ENCODE measurements at regions not wholly inside any gene's neighbourhood (a gene's known extent, or its start where the extent isn't known, plus 50 kb on each side); places are given as distances from the start of the nearest gene placed in this dataset.
"Not testable (repeated sequence)": the region's sequence is repeated elsewhere in the genome, so short reads cannot be mapped to it uniquely, and the experiment has no call there.

DNA sequence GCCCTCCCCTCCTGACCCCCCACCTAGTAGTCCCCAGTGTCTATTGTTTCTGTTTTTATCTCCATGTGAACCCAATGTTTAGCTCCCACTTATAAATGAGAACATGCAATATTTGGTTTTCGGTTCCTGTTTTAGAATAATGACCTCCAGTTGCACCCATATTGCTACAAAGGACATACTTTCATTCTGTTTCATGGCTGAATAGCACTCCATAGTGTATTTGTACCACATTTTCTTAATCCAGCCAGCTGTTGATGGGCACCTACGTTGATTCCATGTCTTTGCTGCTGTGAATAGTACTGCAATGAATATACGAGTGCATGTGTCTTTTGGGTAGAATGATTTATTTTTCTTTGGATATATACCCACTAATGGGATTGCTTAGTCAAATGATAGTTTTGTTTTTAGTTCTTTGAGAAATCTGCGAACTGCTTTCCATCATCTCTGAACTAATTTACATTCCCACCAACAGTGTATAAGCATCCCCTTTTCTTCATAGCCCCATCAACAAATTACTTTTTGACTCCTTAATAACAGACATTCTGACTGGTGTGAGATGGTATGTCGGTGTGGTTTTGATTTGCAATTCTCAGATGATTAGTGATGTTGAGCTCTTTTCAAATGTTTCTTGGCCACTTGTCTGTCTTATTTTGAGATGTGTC is 128.4 kb upstream of the PHYHIPL start:
- DNase-seq = no peak

- DNase-seq = not testable (repeated sequence)
Observed at GRCh38 chr10:59053502-59053901, 122.9 kb upstream of the PHYHIPL start.

GRCh38 chr10:59055045-59055444 is 121.4 kb upstream of the PHYHIPL start:
- no peak for DNase-seq

- no peak for DNase-seq
Observed at GRCh38 chr10:59057345-59057744, 119.1 kb upstream of the PHYHIPL start.

GRCh38 chr10:59060852-59061251 is 115.6 kb upstream of the PHYHIPL start:
- no peak for DNase-seq

GRCh38 chr10:59063491-59063890 is 113.0 kb upstream of the PHYHIPL start:
- DNase-seq = no peak

GRCh38 chr10:59064080-59064692 is 112.3 kb upstream of the PHYHIPL start:
- DNase-seq = no peak

DNA sequence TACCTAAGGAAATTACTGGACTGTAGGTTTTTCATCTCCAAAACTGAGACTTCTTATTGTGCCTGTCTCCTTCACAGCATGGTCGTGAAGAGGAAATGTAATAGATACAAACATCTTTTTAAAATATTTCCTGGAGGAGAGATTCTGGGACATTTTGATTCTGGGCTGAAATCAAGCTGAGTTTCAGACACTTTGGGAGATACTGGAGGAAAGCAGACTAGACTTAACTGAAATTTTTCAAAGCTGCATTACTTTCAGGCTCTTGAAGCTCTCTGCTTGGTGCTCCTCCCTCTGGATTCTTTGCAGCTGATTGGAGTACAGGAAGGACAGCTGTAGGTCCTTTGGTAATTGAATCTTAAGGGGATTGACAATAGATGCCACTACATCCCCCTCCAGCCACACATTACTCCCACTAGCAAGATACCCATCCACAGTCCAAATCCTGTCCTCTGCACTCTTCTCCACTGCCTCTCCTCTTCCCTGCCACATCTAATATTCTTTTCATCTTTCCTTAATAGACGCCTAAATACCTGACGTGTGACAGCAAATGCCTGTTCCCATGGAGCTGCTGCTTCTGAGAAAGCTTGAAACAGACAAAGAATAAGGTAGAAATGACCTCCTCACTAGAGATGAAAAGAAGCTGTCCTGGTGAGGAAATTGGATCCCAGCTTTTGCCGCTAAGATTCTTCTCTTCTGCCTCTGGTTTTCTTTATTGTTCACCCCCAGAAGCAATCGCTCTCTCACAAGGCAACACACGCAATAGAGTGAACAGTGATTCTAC is 111.5 kb upstream of the PHYHIPL start:
- DNase-seq = no peak

DNA sequence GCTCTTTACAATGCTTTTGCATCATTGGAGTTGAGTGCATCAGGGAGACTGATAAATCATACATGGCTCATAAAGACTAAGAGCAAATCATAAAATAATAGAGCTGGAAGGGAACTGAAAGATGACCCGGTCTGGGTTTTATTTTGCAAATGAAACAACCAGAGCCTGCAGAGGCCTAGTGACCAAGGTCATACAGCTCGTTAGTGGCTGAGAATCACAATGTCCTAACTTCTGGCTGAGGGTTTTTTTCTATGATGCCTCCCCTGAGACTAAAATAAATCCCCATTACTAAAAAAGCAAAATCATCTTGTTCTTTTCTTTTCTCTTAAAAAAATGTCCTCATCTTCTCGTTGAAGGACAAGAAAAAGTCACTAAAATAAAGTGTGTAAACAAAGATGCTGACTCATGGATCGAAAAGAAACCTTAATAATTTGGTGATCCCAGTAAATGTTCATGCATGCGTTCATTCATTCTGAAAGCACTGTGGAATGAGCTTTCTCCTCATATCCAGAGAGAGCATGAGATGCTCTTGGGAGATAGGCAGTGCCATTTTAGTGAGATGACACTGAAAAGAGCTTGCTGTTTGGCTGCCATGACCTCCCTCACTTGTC is 107.8 kb upstream of the PHYHIPL start:
- no peak for DNase-seq

DNA sequence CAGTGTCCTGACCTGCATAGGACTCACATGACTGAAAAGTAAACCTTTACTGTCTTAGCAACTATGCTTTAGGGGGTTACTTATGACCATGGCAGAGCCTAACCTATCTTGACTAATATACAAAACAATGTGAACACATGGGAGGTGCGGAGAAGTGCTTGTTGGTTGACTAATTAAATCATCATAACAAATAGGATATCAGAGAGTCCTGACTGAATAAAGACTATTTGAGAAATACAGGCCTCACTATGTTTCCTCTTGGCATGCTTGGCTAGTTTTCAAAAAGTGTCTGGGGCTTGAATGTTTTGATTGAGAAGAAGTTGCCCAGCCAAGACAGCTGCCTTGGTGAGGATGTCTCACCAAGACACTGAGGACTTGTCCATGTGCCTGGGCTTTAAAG is 104.4 kb upstream of the PHYHIPL start:
- DNase-seq = no peak

- DNase-seq = no peak
Observed at GRCh38 chr10:59073456-59074053, 102.9 kb upstream of the PHYHIPL start.

GRCh38 chr10:59075576-59075975 is 100.9 kb upstream of the PHYHIPL start:
- no peak for DNase-seq

GRCh38 chr10:59077855-59078254 is 98.6 kb upstream of the PHYHIPL start:
- no peak for DNase-seq

- DNase-seq = no peak
Observed at GRCh38 chr10:59078978-59079377, 97.5 kb upstream of the PHYHIPL start.

DNA sequence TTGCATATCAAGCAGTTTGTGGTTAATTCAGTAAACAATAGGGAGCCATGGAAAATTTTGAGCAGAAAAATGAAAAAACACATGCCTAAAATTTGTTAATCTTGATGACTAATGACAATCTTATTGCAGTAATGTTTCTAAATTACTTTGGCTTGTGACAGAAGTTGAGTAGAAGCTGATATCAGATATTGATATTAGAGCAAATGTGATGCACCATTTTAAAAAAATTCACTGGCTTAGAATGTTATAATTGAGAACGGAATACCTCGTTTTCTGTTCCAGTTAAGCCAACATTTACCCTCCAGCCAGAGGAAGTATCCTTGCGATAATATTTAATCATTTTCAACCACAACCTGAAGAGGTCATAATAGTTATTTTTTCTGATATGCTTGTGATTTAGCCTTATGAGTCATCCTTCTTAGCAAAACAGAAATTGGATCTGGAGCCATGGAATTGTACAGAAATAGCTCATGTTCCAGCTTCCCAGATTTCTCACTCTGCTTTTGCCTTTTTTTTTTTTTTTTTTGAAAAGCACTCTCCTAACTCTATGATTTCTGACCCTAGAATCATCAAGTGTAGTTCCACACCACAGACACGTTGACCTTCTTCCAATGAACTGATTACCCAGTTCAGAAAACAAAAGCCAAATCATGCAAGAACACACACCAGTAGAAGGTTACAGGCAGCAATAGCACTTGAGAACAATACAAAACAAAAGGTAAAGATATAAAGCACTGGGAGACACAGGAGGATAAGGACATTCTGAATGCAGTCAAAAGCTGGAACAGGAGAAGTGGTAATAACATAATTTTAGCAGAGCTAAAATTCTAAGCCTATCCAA is 96.8 kb upstream of the PHYHIPL start:
- no peak for DNase-seq

- DNase-seq = no peak
Observed at GRCh38 chr10:59082249-59082648, 94.2 kb upstream of the PHYHIPL start.

- no peak for DNase-seq
Observed at GRCh38 chr10:59085054-59085453, 91.4 kb upstream of the PHYHIPL start.

GRCh38 chr10:59085711-59086502 is 90.5 kb upstream of the PHYHIPL start:
- no peak for DNase-seq

DNA sequence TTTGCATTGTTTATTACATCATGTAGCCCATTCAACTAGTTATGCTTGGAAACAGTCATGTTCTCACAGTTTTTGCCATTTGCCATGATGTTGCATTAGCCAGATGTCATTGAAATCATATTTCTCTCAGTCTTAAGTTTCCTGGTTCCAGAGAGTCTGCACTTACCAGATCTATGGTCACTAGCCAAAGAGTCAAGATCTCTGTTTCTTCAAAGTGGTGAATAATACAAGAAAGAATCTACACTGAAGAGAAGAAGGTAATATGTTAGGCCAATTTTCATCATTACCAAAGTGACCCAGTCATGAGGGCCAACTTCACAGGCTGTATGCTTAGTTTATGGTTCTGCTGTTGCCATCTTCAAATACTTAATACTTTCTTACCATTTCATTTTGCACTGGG is 89.0 kb upstream of the PHYHIPL start:
- DNase-seq = no peak

DNA sequence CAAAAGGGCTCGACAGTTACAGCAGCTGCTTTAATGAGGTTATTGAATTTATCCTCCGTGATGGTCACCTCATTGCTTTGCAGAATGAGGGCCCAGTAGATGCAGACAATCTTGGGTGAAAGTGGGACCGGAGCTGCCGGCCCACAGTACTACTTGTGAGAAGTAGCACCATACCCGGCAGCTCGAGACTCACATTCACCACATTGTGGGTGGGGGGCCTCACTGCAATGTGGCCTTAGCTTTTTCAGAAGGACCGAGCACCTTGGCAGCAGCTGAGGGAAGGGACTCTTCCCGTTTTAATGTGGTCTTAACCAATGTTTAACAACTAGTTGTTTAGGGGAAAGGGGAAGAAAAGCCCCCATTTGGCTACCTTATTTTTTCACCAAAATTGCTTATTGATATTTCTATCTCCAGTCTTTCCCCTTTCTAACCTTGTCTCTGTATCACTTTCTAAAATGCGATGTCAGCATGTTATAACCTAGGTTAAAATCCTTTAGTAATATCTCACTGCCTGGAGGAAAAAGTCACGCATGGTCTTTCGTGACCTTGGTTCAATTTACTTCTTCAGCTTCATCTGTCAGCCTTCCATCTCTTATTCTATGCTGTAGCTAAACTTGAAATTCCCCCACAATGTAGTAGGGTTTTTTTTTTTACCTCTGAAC is 87.4 kb upstream of the PHYHIPL start:
- DNase-seq = no peak

Data from NCI-H510A treated with DMSO at 0.1 percent for 48 hours (cell line).